NCI-H1436 treated with DMSO at 0.1 percent for 48 hours (cell line): ENCODE measurements at regions not wholly inside any gene's neighbourhood (a gene's known extent, or its start where the extent isn't known, plus 50 kb on each side); places are given as distances from the start of the nearest gene placed in this dataset.

ENCODE experiments used
- DNase-seq: peaks from one replicate; lab custom pipeline; 2025; lab: John Stamatoyannopoulos, UW

GRCh38 chr16:35639233-35640205, 2180.1 kb downstream of the TP53TG3F start:
- no peak for DNase-seq

- DNase-seq: no peak
Measured at GRCh38 chr16:35642322-35642835, 2183.0 kb downstream of the TP53TG3F start.

- DNase-seq: no peak
Measured at GRCh38 chr16:35651841-35652240, 2192.4 kb downstream of the TP53TG3F start.

- DNase-seq: no peak
Measured at GRCh38 chr16:35664091-35664693, 2204.8 kb downstream of the TP53TG3F start.

- DNase-seq: no peak
Measured at GRCh38 chr16:35685085-35685484, 2225.7 kb downstream of the TP53TG3F start.

GRCh38 chr16:35686595-35686994, 2227.2 kb downstream of the TP53TG3F start:
- no peak for DNase-seq

GRCh38 chr16:35687071-35687470, 2227.7 kb downstream of the TP53TG3F start:
- no peak for DNase-seq

GRCh38 chr16:35687781-35688180, 2228.4 kb downstream of the TP53TG3F start:
- DNase-seq: no peak

GRCh38 chr16:35689764-35690163, 2230.4 kb downstream of the TP53TG3F start:
- no peak for DNase-seq

GRCh38 chr16:35690413-35690812, 2231.0 kb downstream of the TP53TG3F start:
- no peak for DNase-seq

GRCh38 chr16:35691057-35691456, 2231.6 kb downstream of the TP53TG3F start:
- DNase-seq: no peak

GRCh38 chr16:35692824-35693223, 2233.4 kb downstream of the TP53TG3F start:
- no peak for DNase-seq

- no peak for DNase-seq
Measured at GRCh38 chr16:35706901-35707300, 2247.5 kb downstream of the TP53TG3F start.

- DNase-seq: no peak
Measured at GRCh38 chr16:35711435-35711834, 2252.0 kb downstream of the TP53TG3F start.

GRCh38 chr16:35711958-35712357, 2252.5 kb downstream of the TP53TG3F start:
- DNase-seq: no peak

GRCh38 chr16:35713762-35714650, 2254.6 kb downstream of the TP53TG3F start:
- no peak for DNase-seq

GRCh38 chr16:35714665-35715064, 2255.3 kb downstream of the TP53TG3F start:
- no peak for DNase-seq

GRCh38 chr16:35724551-35724950, 2265.1 kb downstream of the TP53TG3F start:
- no peak for DNase-seq

GRCh38 chr16:35725949-35726348, 2266.5 kb downstream of the TP53TG3F start:
- DNase-seq: no peak

- DNase-seq: no peak
Measured at GRCh38 chr16:35730251-35730650, 2270.8 kb downstream of the TP53TG3F start.

GRCh38 chr16:35731341-35732040, 2272.1 kb downstream of the TP53TG3F start:
- no peak for DNase-seq
